ENCODE measurements at regions not wholly inside any gene's neighbourhood (a gene's known extent, or its start where the extent isn't known, plus 50 kb on each side); places are given as distances from the start of the nearest gene placed in this dataset.

- Histone ChIP-seq H3K79me2 (ENCODE audit: control insufficient read depth, insufficient read depth, low read length) (no peaks in the 10 kb centered on the region), H4K20me1 (replicated peaks; ENCODE audit: control insufficient read depth, extremely low read depth, insufficient read depth, low read length) (no peaks in the 10 kb centered on the region), H3K9me1 (replicated peaks; ENCODE audit: control insufficient read depth, extremely low read depth, insufficient read depth, low read length) (no peaks in the 10 kb centered on the region), H3K36me3 (ENCODE audit: control insufficient read depth in 2 of 2, extremely low read depth in 1 of 2, insufficient read depth in 2 of 2, low read length in 2 of 2) (no peaks in the 10 kb centered on the region), H3K9me3 (replicated peaks; ENCODE audit: control insufficient read depth, insufficient read depth, low read length) (no peaks in the 10 kb centered on the region), H3K4me2 (ENCODE audit: insufficient read depth, low read length) (no peak overlapping the region), H3K4me3 (replicated peaks in 1 of 3; ENCODE audit: insufficient read depth in 1 of 3, low read depth in 1 of 3, low read length in 3 of 3) (no peak overlapping the region), H3K9ac (replicated peaks; ENCODE audit: extremely low read depth, insufficient read depth, low read length) (no peak overlapping the region), H3K4me1 (ENCODE audit: control insufficient read depth, extremely low read depth, insufficient read depth, low read length) (no peaks in the 10 kb centered on the region), H3K27me3 (ENCODE audit: control insufficient read depth in 2 of 2, insufficient read depth in 2 of 2, low read length in 2 of 2) (no peaks in the 10 kb centered on the region), H3K27ac (ENCODE audit: insufficient read depth, low read depth, low read length) (no peak overlapping the region), H2AFZ (ENCODE audit: low read depth, low read length) (no peak overlapping the region)
- no TSS peak for BruUV-seq (replicated peaks)
- FAIRE-seq (no peak), DNase-seq (ENCODE audit: low read depth, low spot score) (no peak)
- intact Hi-C loops (cut with micrococcal nuclease) = no loop called here
- dilution Hi-C loops (cut with MboI; ENCODE audit: extremely low pct_ligation_motif_present, low sequenced_read_pairs) = no loop called here
- CTCF ChIA-PET = no interaction called here
- TF ChIP-seq EZH2 (IDR thresholded peaks at IDR 0.05; ENCODE audit: borderline replicate concordance, low read depth, low read length, severe bottlenecking) = no peak
- TF ChIP-seq MAX (IDR thresholded peaks at IDR 0.05; ENCODE audit: insufficient read depth, insufficient read length) = no peak
- no peak for TF ChIP-seq CTCF (IDR thresholded peaks at IDR 0.05; ENCODE audit: extremely low read depth in 1 of 2, insufficient read depth in 1 of 2, low read depth in 1 of 2, low read length in 2 of 2)
- no peak for TF ChIP-seq GATA2 (IDR thresholded peaks at IDR 0.05; ENCODE audit: insufficient read depth, insufficient read length, low read depth, low read length)
- no peak for TF ChIP-seq FOS (IDR thresholded peaks at IDR 0.05; ENCODE audit: borderline replicate concordance, insufficient read depth, low read length)
- TF ChIP-seq JUN (IDR thresholded peaks at IDR 0.05; ENCODE audit: borderline replicate concordance, insufficient read depth, insufficient read length, low read depth) = no peak
- TF ChIP-seq POLR2AphosphoS5 (IDR thresholded peaks at IDR 0.05; ENCODE audit: insufficient read depth, low read depth, low read length) = no peak
- no peak for TF ChIP-seq POLR2A (IDR thresholded peaks at IDR 0.05; ENCODE audit: low read depth, low read length)
- TF ChIP-seq MYC (IDR thresholded peaks at IDR 0.05; ENCODE audit: low read depth, low read length) = no peak
- POLR2A ChIA-PET = no interaction called here
Measured at GRCh38 chr2:216802516-216803215, 57.2 kb downstream of the TNP1 start.
